ENCODE measurements at regions not wholly inside any gene's neighbourhood (a gene's known extent, or its start where the extent isn't known, plus 50 kb on each side); places are given as distances from the start of the nearest gene placed in this dataset.

- H3K4me1 ChIP-seq (ENCODE audit: control insufficient read depth in 1 of 2, insufficient read depth in 2 of 2, low read length in 2 of 2), result no peaks in the 10 kb centered on the region
- no peak overlapping the region for H3K4me3 ChIP-seq (ENCODE audit: low read depth in 1 of 2, low read length in 2 of 2)
- peaks cover 4% of the 10 kb centered on the region for H3K27me3 ChIP-seq (ENCODE audit: low read depth, low read length)
- no peaks in the 10 kb centered on the region for H3K36me3 ChIP-seq (ENCODE audit: control insufficient read depth in 1 of 2, insufficient read depth in 2 of 2, low read length in 2 of 2)
- H3K9me3 ChIP-seq (ENCODE audit: control insufficient read depth in 1 of 2, low read length in 2 of 2), result no peaks in the 10 kb centered on the region
- H3K27ac ChIP-seq (ENCODE audit: low read length), result no peak overlapping the region
Measured at GRCh38 chr13:111515307-111515617, 194.8 kb downstream of the TEX29 start.

- peaks cover 4% of the 10 kb centered on the region for H3K27me3 ChIP-seq (ENCODE audit: low read depth, low read length)
- H3K9me3 ChIP-seq (ENCODE audit: control insufficient read depth in 1 of 2, low read length in 2 of 2), result no peaks in the 10 kb centered on the region
- no peaks in the 10 kb centered on the region for H3K36me3 ChIP-seq (ENCODE audit: control insufficient read depth in 1 of 2, insufficient read depth in 2 of 2, low read length in 2 of 2)
Measured at GRCh38 chr13:111515635-111516034, 195.2 kb downstream of the TEX29 start.

GRCh38 chr13:111516712-111517640 lies 196.5 kb downstream of the TEX29 start:
- Histone ChIP-seq H3K36me3 (ENCODE audit: control insufficient read depth in 1 of 2, insufficient read depth in 2 of 2, low read length in 2 of 2) (no peaks in the 10 kb centered on the region), H3K27me3 (ENCODE audit: low read depth, low read length) (peaks cover 4% of the 10 kb centered on the region), H3K27ac (ENCODE audit: low read length) (no peak overlapping the region), H3K4me1 (ENCODE audit: control insufficient read depth in 1 of 2, insufficient read depth in 2 of 2, low read length in 2 of 2) (no peaks in the 10 kb centered on the region), H3K4me3 (ENCODE audit: low read depth in 1 of 2, low read length in 2 of 2) (no peak overlapping the region), H3K9me3 (ENCODE audit: control insufficient read depth in 1 of 2, low read length in 2 of 2) (no peaks in the 10 kb centered on the region)

More at GRCh38 chr13:111515635-111516034, 195.2 kb downstream of the TEX29 start:
- Histone ChIP-seq H3K4me1 (ENCODE audit: control insufficient read depth in 1 of 2, insufficient read depth in 2 of 2, low read length in 2 of 2) (no peaks in the 10 kb centered on the region), H3K4me3 (ENCODE audit: low read depth in 1 of 2, low read length in 2 of 2) (no peak overlapping the region), H3K27ac (ENCODE audit: low read length) (no peak overlapping the region)

- H3K36me3 ChIP-seq (ENCODE audit: control insufficient read depth in 1 of 2, insufficient read depth in 2 of 2, low read length in 2 of 2), result no peaks in the 10 kb centered on the region
- H3K4me1 ChIP-seq (ENCODE audit: control insufficient read depth in 1 of 2, insufficient read depth in 2 of 2, low read length in 2 of 2), result no peaks in the 10 kb centered on the region
- H3K4me3 ChIP-seq (ENCODE audit: low read depth in 1 of 2, low read length in 2 of 2), result no peak overlapping the region
- H3K27me3 ChIP-seq (ENCODE audit: low read depth, low read length), result peaks cover 4% of the 10 kb centered on the region
- no peak overlapping the region for H3K27ac ChIP-seq (ENCODE audit: low read length)
- H3K9me3 ChIP-seq (ENCODE audit: control insufficient read depth in 1 of 2, low read length in 2 of 2), result no peaks in the 10 kb centered on the region
Measured at GRCh38 chr13:111517641-111518010, 197.2 kb downstream of the TEX29 start.

- Histone ChIP-seq H3K36me3 (ENCODE audit: control insufficient read depth in 1 of 2, insufficient read depth in 2 of 2, low read length in 2 of 2) (no peaks in the 10 kb centered on the region), H3K27me3 (ENCODE audit: low read depth, low read length) (peaks cover 4% of the 10 kb centered on the region), H3K4me3 (ENCODE audit: low read depth in 1 of 2, low read length in 2 of 2) (no peak overlapping the region), H3K9me3 (ENCODE audit: control insufficient read depth in 1 of 2, low read length in 2 of 2) (no peaks in the 10 kb centered on the region), H3K4me1 (ENCODE audit: control insufficient read depth in 1 of 2, insufficient read depth in 2 of 2, low read length in 2 of 2) (no peaks in the 10 kb centered on the region), H3K27ac (ENCODE audit: low read length) (no peak overlapping the region)
Measured at GRCh38 chr13:111518161-111518792, 197.8 kb downstream of the TEX29 start.

DNA sequence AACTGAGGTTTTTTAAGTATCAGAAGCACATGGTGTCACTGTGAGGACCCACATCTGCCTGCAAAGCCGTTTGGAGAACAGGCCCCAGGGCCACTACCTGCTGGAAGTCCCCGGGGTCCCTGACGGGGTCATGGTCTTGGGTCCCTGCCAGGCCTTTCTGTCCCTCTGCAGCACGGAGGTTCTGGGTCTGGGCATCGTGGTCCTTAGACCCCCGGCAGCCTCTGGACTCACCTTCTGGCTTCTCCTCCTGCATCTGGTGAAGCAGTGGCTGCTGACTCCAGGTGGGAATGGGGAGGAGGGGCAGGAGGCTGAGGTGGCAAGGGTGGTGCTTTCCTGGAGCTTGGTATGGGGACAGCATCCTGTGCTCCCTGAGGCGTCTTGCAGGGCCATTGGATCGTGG lies 198.6 kb downstream of the TEX29 start:
- no peaks in the 10 kb centered on the region for H3K9me3 ChIP-seq (ENCODE audit: control insufficient read depth in 1 of 2, low read length in 2 of 2)
- no peaks in the 10 kb centered on the region for H3K36me3 ChIP-seq (ENCODE audit: control insufficient read depth in 1 of 2, insufficient read depth in 2 of 2, low read length in 2 of 2)
- no peak overlapping the region for H3K4me3 ChIP-seq (ENCODE audit: low read depth in 1 of 2, low read length in 2 of 2)
- H3K27ac ChIP-seq (ENCODE audit: low read length), result no peak overlapping the region
- peaks cover 4% of the 10 kb centered on the region for H3K27me3 ChIP-seq (ENCODE audit: low read depth, low read length)
- H3K4me1 ChIP-seq (ENCODE audit: control insufficient read depth in 1 of 2, insufficient read depth in 2 of 2, low read length in 2 of 2), result no peaks in the 10 kb centered on the region

- no peak overlapping the region for H3K4me3 ChIP-seq (ENCODE audit: low read depth in 1 of 2, low read length in 2 of 2)
- no peak overlapping the region for H3K27ac ChIP-seq (ENCODE audit: low read length)
- H3K36me3 ChIP-seq (ENCODE audit: control insufficient read depth in 1 of 2, insufficient read depth in 2 of 2, low read length in 2 of 2), result no peaks in the 10 kb centered on the region
- no peaks in the 10 kb centered on the region for H3K9me3 ChIP-seq (ENCODE audit: control insufficient read depth in 1 of 2, low read length in 2 of 2)
- H3K27me3 ChIP-seq (ENCODE audit: low read depth, low read length), result peaks cover 4% of the 10 kb centered on the region
- H3K4me1 ChIP-seq (ENCODE audit: control insufficient read depth in 1 of 2, insufficient read depth in 2 of 2, low read length in 2 of 2), result no peaks in the 10 kb centered on the region
Measured at GRCh38 chr13:111519490-111520170, 199.2 kb downstream of the TEX29 start.

- Histone ChIP-seq H3K9me3 (ENCODE audit: control insufficient read depth in 1 of 2, low read length in 2 of 2) (no peaks in the 10 kb centered on the region), H3K4me3 (ENCODE audit: low read depth in 1 of 2, low read length in 2 of 2) (no peak overlapping the region), H3K4me1 (ENCODE audit: control insufficient read depth in 1 of 2, insufficient read depth in 2 of 2, low read length in 2 of 2) (no peaks in the 10 kb centered on the region), H3K27me3 (ENCODE audit: low read depth, low read length) (peaks cover 4% of the 10 kb centered on the region), H3K27ac (ENCODE audit: low read length) (no peak overlapping the region), H3K36me3 (ENCODE audit: control insufficient read depth in 1 of 2, insufficient read depth in 2 of 2, low read length in 2 of 2) (no peaks in the 10 kb centered on the region)
Measured at GRCh38 chr13:111521030-111521429, 200.6 kb downstream of the TEX29 start.

GRCh38 chr13:111521691-111522229 lies 201.3 kb downstream of the TEX29 start:
- no peak overlapping the region for H3K4me3 ChIP-seq (ENCODE audit: low read depth in 1 of 2, low read length in 2 of 2)
- peaks cover 4% of the 10 kb centered on the region for H3K27me3 ChIP-seq (ENCODE audit: low read depth, low read length)
- no peaks in the 10 kb centered on the region for H3K36me3 ChIP-seq (ENCODE audit: control insufficient read depth in 1 of 2, insufficient read depth in 2 of 2, low read length in 2 of 2)
- no peaks in the 10 kb centered on the region for H3K9me3 ChIP-seq (ENCODE audit: control insufficient read depth in 1 of 2, low read length in 2 of 2)
- no peaks in the 10 kb centered on the region for H3K4me1 ChIP-seq (ENCODE audit: control insufficient read depth in 1 of 2, insufficient read depth in 2 of 2, low read length in 2 of 2)
- H3K27ac ChIP-seq (ENCODE audit: low read length), result no peak overlapping the region

DNA sequence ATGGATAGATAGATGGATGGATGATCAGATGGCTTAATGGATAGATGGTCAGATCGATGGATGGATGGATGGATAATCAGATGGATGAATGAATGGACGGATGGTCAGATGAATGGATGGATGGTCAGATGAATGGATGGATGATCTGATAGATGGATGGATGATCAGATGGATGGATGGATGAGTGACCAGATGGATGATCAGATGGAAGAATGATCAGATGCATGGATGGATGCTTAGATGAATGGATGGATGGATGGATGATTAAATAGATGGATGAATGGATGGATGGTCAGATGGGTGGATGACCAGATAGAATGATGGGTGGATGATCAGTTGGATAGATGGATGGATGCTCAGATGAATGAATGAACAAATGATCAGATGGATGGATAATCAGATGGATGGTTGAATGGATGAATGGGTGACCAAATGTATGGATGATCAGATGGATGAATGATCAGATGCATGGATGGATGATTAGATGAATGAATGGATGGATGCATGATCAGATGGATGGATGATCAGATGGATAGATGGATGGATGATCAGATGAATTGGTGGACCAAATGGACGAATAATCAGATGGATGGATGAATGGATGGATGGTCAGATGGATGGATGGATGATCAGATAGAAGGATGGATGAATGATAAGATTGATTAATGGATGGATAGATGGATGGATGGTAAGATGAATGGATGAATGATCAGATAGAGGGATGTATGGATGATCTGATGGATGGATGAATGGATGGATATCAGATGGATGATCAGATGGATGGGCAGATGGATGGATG lies 205.1 kb downstream of the TEX29 start:
- H3K27ac ChIP-seq (ENCODE audit: low read length), result no peak overlapping the region
- H3K4me1 ChIP-seq (ENCODE audit: control insufficient read depth in 1 of 2, insufficient read depth in 2 of 2, low read length in 2 of 2), result no peaks in the 10 kb centered on the region
- no peaks in the 10 kb centered on the region for H3K27me3 ChIP-seq (ENCODE audit: low read depth, low read length)
- no peaks in the 10 kb centered on the region for H3K36me3 ChIP-seq (ENCODE audit: control insufficient read depth in 1 of 2, insufficient read depth in 2 of 2, low read length in 2 of 2)
- no peak overlapping the region for H3K4me3 ChIP-seq (ENCODE audit: low read depth in 1 of 2, low read length in 2 of 2)
- no peaks in the 10 kb centered on the region for H3K9me3 ChIP-seq (ENCODE audit: control insufficient read depth in 1 of 2, low read length in 2 of 2)

- Histone ChIP-seq H3K36me3 (ENCODE audit: control insufficient read depth in 1 of 2, insufficient read depth in 2 of 2, low read length in 2 of 2) (no peaks in the 10 kb centered on the region), H3K27ac (ENCODE audit: low read length) (no peak overlapping the region), H3K27me3 (ENCODE audit: low read depth, low read length) (no peaks in the 10 kb centered on the region), H3K4me1 (ENCODE audit: control insufficient read depth in 1 of 2, insufficient read depth in 2 of 2, low read length in 2 of 2) (no peaks in the 10 kb centered on the region), H3K4me3 (ENCODE audit: low read depth in 1 of 2, low read length in 2 of 2) (no peak overlapping the region), H3K9me3 (ENCODE audit: control insufficient read depth in 1 of 2, low read length in 2 of 2) (no peaks in the 10 kb centered on the region)
Measured at GRCh38 chr13:111526922-111527321, 206.5 kb downstream of the TEX29 start.

Data from muscle layer of duodenum (tissue), 2 donors.